ENCODE measurements at regions not wholly inside any gene's neighbourhood (a gene's known extent, or its start where the extent isn't known, plus 50 kb on each side); places are given as distances from the start of the nearest gene placed in this dataset.

- TF ChIP-seq, protein P1, sequence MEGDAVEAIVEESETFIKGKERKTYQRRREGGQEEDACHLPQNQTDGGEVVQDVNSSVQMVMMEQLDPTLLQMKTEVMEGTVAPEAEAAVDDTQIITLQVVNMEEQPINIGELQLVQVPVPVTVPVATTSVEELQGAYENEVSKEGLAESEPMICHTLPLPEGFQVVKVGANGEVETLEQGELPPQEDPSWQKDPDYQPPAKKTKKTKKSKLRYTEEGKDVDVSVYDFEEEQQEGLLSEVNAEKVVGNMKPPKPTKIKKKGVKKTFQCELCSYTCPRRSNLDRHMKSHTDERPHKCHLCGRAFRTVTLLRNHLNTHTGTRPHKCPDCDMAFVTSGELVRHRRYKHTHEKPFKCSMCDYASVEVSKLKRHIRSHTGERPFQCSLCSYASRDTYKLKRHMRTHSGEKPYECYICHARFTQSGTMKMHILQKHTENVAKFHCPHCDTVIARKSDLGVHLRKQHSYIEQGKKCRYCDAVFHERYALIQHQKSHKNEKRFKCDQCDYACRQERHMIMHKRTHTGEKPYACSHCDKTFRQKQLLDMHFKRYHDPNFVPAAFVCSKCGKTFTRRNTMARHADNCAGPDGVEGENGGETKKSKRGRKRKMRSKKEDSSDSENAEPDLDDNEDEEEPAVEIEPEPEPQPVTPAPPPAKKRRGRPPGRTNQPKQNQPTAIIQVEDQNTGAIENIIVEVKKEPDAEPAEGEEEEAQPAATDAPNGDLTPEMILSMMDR (IDR thresholded peaks at IDR 0.05) = no peak
- no peak for TF ChIP-seq POLR2A (IDR thresholded peaks at IDR 0.05; ENCODE audit: low read length)
- TF ChIP-seq EP300 (IDR thresholded peaks at IDR 0.05) = no peak
Measured at GRCh38 chr4:26269038-26269437, 51.8 kb upstream of the RBPJ start.
